Uterus (tissue), 2 donors: ENCODE measurements at regions not wholly inside any gene's neighbourhood (a gene's known extent, or its start where the extent isn't known, plus 50 kb on each side); places are given as distances from the start of the nearest gene placed in this dataset.

Experiments used
- POLR2A ChIP-seq, 2 donors: fragments of 450-650 bp; IDR thresholded peaks; one replicate each; pipeline ENCODE4 v1.6.1; 2016; ENCODE audit warnings: antibody characterized with exemption in 2 of 2, mild to moderate bottlenecking in 1 of 2, moderate library complexity in 1 of 2
- TF ChIP-seq, protein P1 (sequence below), 4 experiments: fragments of 200-600 bp in 2 of 4; fragments of 450-650 bp in 2 of 4; sonication (generic) in 2 of 4; IDR thresholded peaks; one replicate each; pipeline ENCODE4 v1.5.1; 2016 to 2019; ENCODE audit warnings: antibody characterized with exemption in 4 of 4, mild to moderate bottlenecking in 2 of 4, moderate library complexity in 1 of 4

GRCh38 chr2:230614913-230615332 is 97.7 kb upstream of the CAB39 start:
- TF ChIP-seq, protein P1, sequence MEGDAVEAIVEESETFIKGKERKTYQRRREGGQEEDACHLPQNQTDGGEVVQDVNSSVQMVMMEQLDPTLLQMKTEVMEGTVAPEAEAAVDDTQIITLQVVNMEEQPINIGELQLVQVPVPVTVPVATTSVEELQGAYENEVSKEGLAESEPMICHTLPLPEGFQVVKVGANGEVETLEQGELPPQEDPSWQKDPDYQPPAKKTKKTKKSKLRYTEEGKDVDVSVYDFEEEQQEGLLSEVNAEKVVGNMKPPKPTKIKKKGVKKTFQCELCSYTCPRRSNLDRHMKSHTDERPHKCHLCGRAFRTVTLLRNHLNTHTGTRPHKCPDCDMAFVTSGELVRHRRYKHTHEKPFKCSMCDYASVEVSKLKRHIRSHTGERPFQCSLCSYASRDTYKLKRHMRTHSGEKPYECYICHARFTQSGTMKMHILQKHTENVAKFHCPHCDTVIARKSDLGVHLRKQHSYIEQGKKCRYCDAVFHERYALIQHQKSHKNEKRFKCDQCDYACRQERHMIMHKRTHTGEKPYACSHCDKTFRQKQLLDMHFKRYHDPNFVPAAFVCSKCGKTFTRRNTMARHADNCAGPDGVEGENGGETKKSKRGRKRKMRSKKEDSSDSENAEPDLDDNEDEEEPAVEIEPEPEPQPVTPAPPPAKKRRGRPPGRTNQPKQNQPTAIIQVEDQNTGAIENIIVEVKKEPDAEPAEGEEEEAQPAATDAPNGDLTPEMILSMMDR (IDR thresholded peaks at IDR 0.05) = no peak
- TF ChIP-seq POLR2A (IDR thresholded peaks at IDR 0.05) = no peak
